Rectal smooth muscle tissue (tissue), 1 donor: ENCODE measurements at regions not wholly inside any gene's neighbourhood (a gene's known extent, or its start where the extent isn't known, plus 50 kb on each side); places are given as distances from the start of the nearest gene placed in this dataset.

Source experiments
- H3K27ac ChIP-seq: one replicate; pipeline ENCODE4 v1.7.0; 2013; ENCODE audit warnings: low read depth, low read length, inconsistent platforms
- H3K27me3 ChIP-seq: one replicate; pipeline ENCODE4 v1.7.0; 2013; ENCODE audit warnings: low read length; ENCODE audit not compliant: control insufficient read depth, insufficient read depth
- H3K36me3 ChIP-seq: one replicate; pipeline ENCODE4 v1.7.0; 2013; ENCODE audit warnings: low read length; ENCODE audit not compliant: control insufficient read depth, insufficient read depth
- H3K4me1 ChIP-seq: one replicate; pipeline ENCODE4 v1.7.0; 2013; ENCODE audit warnings: low read length; ENCODE audit not compliant: control insufficient read depth, insufficient read depth
- H3K4me3 ChIP-seq: one replicate; pipeline ENCODE4 v1.7.0; 2013; ENCODE audit warnings: low read length
- H3K9ac ChIP-seq: one replicate; pipeline ENCODE4 v1.7.0; 2013; ENCODE audit warnings: low read length

- Histone ChIP-seq H3K4me1 (no peaks in the 10 kb centered on the region), H3K9ac (no peak overlapping the region), H3K36me3 (no peaks in the 10 kb centered on the region), H3K27ac (no peak overlapping the region), H3K4me3 (no peak overlapping the region), H3K27me3 (no peaks in the 10 kb centered on the region)
Observed at GRCh38 chr2:128490321-128490720, 171.7 kb upstream of the HS6ST1 start.

- Histone ChIP-seq H3K4me1 (no peaks in the 10 kb centered on the region), H3K27me3 (no peaks in the 10 kb centered on the region), H3K4me3 (no peak overlapping the region), H3K27ac (no peak overlapping the region), H3K9ac (no peak overlapping the region), H3K36me3 (no peaks in the 10 kb centered on the region)
Observed at GRCh38 chr2:128490881-128491691, 172.4 kb upstream of the HS6ST1 start.

- no peaks in the 10 kb centered on the region for H3K4me1 ChIP-seq
- H3K9ac ChIP-seq, result no peak overlapping the region
- no peaks in the 10 kb centered on the region for H3K36me3 ChIP-seq
Observed at GRCh38 chr2:128491692-128492244, 173.1 kb upstream of the HS6ST1 start.

GRCh38 chr2:128492966-128493811 lies 174.5 kb upstream of the HS6ST1 start:
- no peaks in the 10 kb centered on the region for H3K4me1 ChIP-seq

More at GRCh38 chr2:128491692-128492244, 173.1 kb upstream of the HS6ST1 start:
- Histone ChIP-seq H3K4me3 (no peak overlapping the region), H3K27me3 (no peaks in the 10 kb centered on the region), H3K27ac (no peak overlapping the region)

GRCh38 chr2:128493880-128494279 lies 175.2 kb upstream of the HS6ST1 start:
- H3K36me3 ChIP-seq, result no peaks in the 10 kb centered on the region
- no peaks in the 10 kb centered on the region for H3K27me3 ChIP-seq
- no peaks in the 10 kb centered on the region for H3K4me1 ChIP-seq
- no peak overlapping the region for H3K27ac ChIP-seq
- no peak overlapping the region for H3K9ac ChIP-seq
- H3K4me3 ChIP-seq, result no peak overlapping the region

More at GRCh38 chr2:128492966-128493811, 174.5 kb upstream of the HS6ST1 start:
- Histone ChIP-seq H3K36me3 (no peaks in the 10 kb centered on the region), H3K27ac (no peak overlapping the region), H3K4me3 (no peak overlapping the region), H3K9ac (no peak overlapping the region), H3K27me3 (no peaks in the 10 kb centered on the region)

GRCh38 chr2:128494307-128494639 lies 175.6 kb upstream of the HS6ST1 start:
- H3K27me3 ChIP-seq, result no peaks in the 10 kb centered on the region
- H3K36me3 ChIP-seq, result no peaks in the 10 kb centered on the region
- H3K9ac ChIP-seq, result no peak overlapping the region
- no peak overlapping the region for H3K27ac ChIP-seq
- H3K4me1 ChIP-seq, result no peaks in the 10 kb centered on the region
- H3K4me3 ChIP-seq, result no peak overlapping the region

- H3K27me3 ChIP-seq, result no peaks in the 10 kb centered on the region
- no peak overlapping the region for H3K4me3 ChIP-seq
- H3K36me3 ChIP-seq, result no peaks in the 10 kb centered on the region
- no peaks in the 10 kb centered on the region for H3K4me1 ChIP-seq
- H3K9ac ChIP-seq, result no peak overlapping the region
- no peak overlapping the region for H3K27ac ChIP-seq
Observed at GRCh38 chr2:128494640-128495321, 176.1 kb upstream of the HS6ST1 start.

GRCh38 chr2:128495996-128496547 lies 177.4 kb upstream of the HS6ST1 start:
- Histone ChIP-seq H3K27ac (no peak overlapping the region), H3K4me3 (no peak overlapping the region), H3K36me3 (no peaks in the 10 kb centered on the region), H3K9ac (no peak overlapping the region), H3K4me1 (no peaks in the 10 kb centered on the region), H3K27me3 (no peaks in the 10 kb centered on the region)

GRCh38 chr2:128496700-128497099 lies 178.0 kb upstream of the HS6ST1 start:
- Histone ChIP-seq H3K27me3 (no peaks in the 10 kb centered on the region), H3K36me3 (no peaks in the 10 kb centered on the region), H3K9ac (no peak overlapping the region), H3K4me1 (no peaks in the 10 kb centered on the region), H3K4me3 (no peak overlapping the region), H3K27ac (no peak overlapping the region)

GRCh38 chr2:128497461-128497860 lies 178.8 kb upstream of the HS6ST1 start:
- Histone ChIP-seq H3K27ac (no peak overlapping the region), H3K4me3 (no peak overlapping the region), H3K27me3 (no peaks in the 10 kb centered on the region), H3K9ac (no peak overlapping the region), H3K4me1 (no peaks in the 10 kb centered on the region), H3K36me3 (no peaks in the 10 kb centered on the region)

- no peak overlapping the region for H3K4me3 ChIP-seq
- no peaks in the 10 kb centered on the region for H3K4me1 ChIP-seq
- H3K27ac ChIP-seq, result no peak overlapping the region
- no peaks in the 10 kb centered on the region for H3K27me3 ChIP-seq
- H3K9ac ChIP-seq, result no peak overlapping the region
- H3K36me3 ChIP-seq, result no peaks in the 10 kb centered on the region
Observed at GRCh38 chr2:128498086-128498485, 179.4 kb upstream of the HS6ST1 start.

GRCh38 chr2:128498589-128498988 lies 179.9 kb upstream of the HS6ST1 start:
- no peaks in the 10 kb centered on the region for H3K27me3 ChIP-seq
- H3K27ac ChIP-seq, result no peak overlapping the region
- H3K4me3 ChIP-seq, result no peak overlapping the region
- H3K9ac ChIP-seq, result no peak overlapping the region
- H3K36me3 ChIP-seq, result no peaks in the 10 kb centered on the region
- no peaks in the 10 kb centered on the region for H3K4me1 ChIP-seq
